Neuronal stem cell (in vitro differentiated cells): ENCODE measurements at regions not wholly inside any gene's neighbourhood (a gene's known extent, or its start where the extent isn't known, plus 50 kb on each side); places are given as distances from the start of the nearest gene placed in this dataset.
"Not testable (repeated sequence)": the region's sequence is repeated elsewhere in the genome, so short reads cannot be mapped to it uniquely, and the experiment has no call there.

Experiments used
- DNase-seq: peaks from one replicate; pipeline ENCODE4 v3.0.0-alpha.2; 2013; ENCODE audit warnings: low spot score
- H2AFZ ChIP-seq: one replicate; pipeline ENCODE4 v1.6.1; 2013; ENCODE audit warnings: mild to moderate bottlenecking, low read length, inconsistent platforms
- H2AK5ac ChIP-seq: 2 replicates; pipeline ENCODE4 v1.6.1; 2013; ENCODE audit warnings: low read depth, mild to moderate bottlenecking, inconsistent platforms, low read length, moderate library complexity, mixed read lengths
- H2BK120ac ChIP-seq: 2 replicates; pipeline ENCODE4 v1.6.1; 2013; ENCODE audit warnings: low read depth, mild to moderate bottlenecking, inconsistent platforms, low read length, moderate library complexity, mixed read lengths
- H2BK12ac ChIP-seq: one replicate; pipeline ENCODE4 v1.6.1; 2013; ENCODE audit warnings: low read length, inconsistent platforms
- H2BK15ac ChIP-seq: 2 replicates; pipeline ENCODE4 v1.6.1; 2013; ENCODE audit warnings: mild to moderate bottlenecking, low read length, inconsistent platforms, mixed read lengths
- H2BK5ac ChIP-seq: one replicate; pipeline ENCODE4 v1.6.1; 2013; ENCODE audit warnings: inconsistent platforms, mild to moderate bottlenecking, low read length, moderate library complexity
- H3K14ac ChIP-seq: one replicate; pipeline ENCODE4 v1.6.1; 2013; ENCODE audit warnings: low read length, inconsistent platforms
- H3K18ac ChIP-seq: 2 replicates; pipeline ENCODE4 v1.6.1; 2013; ENCODE audit warnings: low read length, inconsistent platforms
- H3K23ac ChIP-seq: 2 replicates; pipeline ENCODE4 v1.6.1; 2013; ENCODE audit warnings: low read depth, mild to moderate bottlenecking, mixed read lengths, low read length, inconsistent platforms; ENCODE audit not compliant: poor library complexity
- H3K27ac ChIP-seq: replicated peaks from 3 replicates; pipeline ENCODE4 v1.5.1; 2013; ENCODE audit warnings: low read length, inconsistent platforms
- H3K27me3 ChIP-seq, 3 experiments: 2 replicates each; pipeline ENCODE4 v1.6.1; 2013; ENCODE audit warnings: low read length in 3 of 3, mild to moderate bottlenecking in 2 of 3, inconsistent platforms in 1 of 3, low read depth in 1 of 3, mixed read lengths in 1 of 3, moderate library complexity in 1 of 3; ENCODE audit not compliant: control insufficient read depth in 3 of 3, insufficient read depth in 3 of 3
- H3K36me3 ChIP-seq, 2 donors: replicated peaks in 1 of 2; 2 replicates each; pipeline ENCODE4 v1.6.1; 2013; ENCODE audit warnings: low read length in 2 of 2; ENCODE audit not compliant: control insufficient read depth in 2 of 2, insufficient read depth in 2 of 2
- H3K4ac ChIP-seq: 2 replicates; pipeline ENCODE4 v1.6.1; 2013; ENCODE audit warnings: inconsistent platforms, mild to moderate bottlenecking, low read length, moderate library complexity
- H3K4me1 ChIP-seq, 2 donors: 1 replicate in 1 of 2; 2 replicates in 1 of 2; pipeline ENCODE4 v1.6.1; 2013; ENCODE audit warnings: low read length in 2 of 2, low read depth in 1 of 2; ENCODE audit not compliant: control insufficient read depth in 2 of 2, insufficient read depth in 1 of 2
- H3K4me2 ChIP-seq: one replicate; pipeline ENCODE4 v1.6.1; 2013; ENCODE audit warnings: mild to moderate bottlenecking, low read length, inconsistent platforms; ENCODE audit not compliant: insufficient read depth, poor library complexity, severe bottlenecking
- H3K4me3 ChIP-seq, 2 donors: 2 replicates each; pipeline ENCODE4 v1.5.1; 2013; ENCODE audit warnings: low read length in 2 of 2, mild to moderate bottlenecking in 2 of 2, inconsistent platforms in 1 of 2, moderate library complexity in 1 of 2
- H3K79me1 ChIP-seq: one replicate; pipeline ENCODE4 v1.6.1; 2013; ENCODE audit warnings: low read depth, mild to moderate bottlenecking, inconsistent platforms, low read length, moderate library complexity
- H3K9ac ChIP-seq: one replicate; pipeline ENCODE4 v1.6.1; 2013; ENCODE audit warnings: mild to moderate bottlenecking, low read depth, low read length, inconsistent platforms; ENCODE audit not compliant: poor library complexity
- H3K9me3 ChIP-seq, 2 donors: replicated peaks in 1 of 2; 2 replicates each; pipeline versions ENCODE3 to v1.6.1; 2013; ENCODE audit warnings: low read length in 2 of 2, mild to moderate bottlenecking in 2 of 2, inconsistent platforms in 1 of 2, low read depth in 1 of 2, mixed read lengths in 1 of 2, moderate library complexity in 1 of 2; ENCODE audit not compliant: control insufficient read depth in 2 of 2, insufficient read depth in 1 of 2
- H4K8ac ChIP-seq: one replicate; pipeline ENCODE4 v1.6.1; 2013; ENCODE audit warnings: low read depth, mild to moderate bottlenecking, inconsistent platforms, low read length, moderate library complexity
- H4K91ac ChIP-seq: one replicate; pipeline ENCODE4 v1.6.1; 2013; ENCODE audit warnings: low read length, low read depth, mild to moderate bottlenecking, inconsistent platforms; ENCODE audit not compliant: poor library complexity
- WGBS, 2 donors: extraction: QIAGEN DNeasy Blood & Tissue Kit; methylation state at CpG; one replicate each; pipeline ENCODE4 v1.1.7; 2013; ENCODE audit warnings: missing lambda C conversion rate in 2 of 2, mixed read lengths in 1 of 2; ENCODE audit not compliant: insufficient read length in 2 of 2, insufficient replicate concordance in 1 of 2; ENCODE audit errors: extremely low coverage in 2 of 2; 5-methylcytosine and 5-hydroxymethylcytosine counted together

DNA sequence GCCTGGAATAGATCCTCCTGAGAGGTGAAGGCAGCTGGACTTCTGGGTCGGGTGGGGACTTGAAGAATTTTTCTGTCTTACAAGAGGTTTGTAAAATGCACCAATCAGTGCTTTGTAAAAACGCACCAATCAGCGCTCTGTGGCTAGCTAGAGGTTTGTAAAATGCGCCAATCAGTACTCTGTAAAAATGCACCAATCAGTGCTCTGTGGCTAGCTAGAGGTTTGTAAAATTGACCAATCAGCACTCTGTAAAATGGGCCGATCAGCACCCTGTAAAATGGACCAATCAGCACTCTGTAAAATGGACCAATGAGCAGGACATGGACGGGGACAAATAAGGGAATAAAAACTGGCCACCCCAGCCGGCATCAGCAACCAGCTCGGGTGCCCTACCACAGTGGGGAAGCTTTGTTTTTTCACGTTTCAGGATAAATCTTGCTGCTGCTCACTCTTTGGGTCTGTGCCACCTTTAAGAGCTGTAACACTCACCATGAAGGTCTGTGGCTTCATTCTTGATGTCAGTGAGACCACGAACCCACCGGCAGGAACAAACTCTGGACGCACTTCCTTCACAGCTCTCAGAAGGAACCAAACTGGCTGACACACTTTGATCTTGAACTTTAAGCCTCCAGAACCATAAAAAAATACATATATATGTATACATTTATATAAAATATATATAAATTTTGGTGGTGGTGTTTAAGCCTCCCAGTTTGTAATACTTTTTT is 197.8 kb upstream of the SLCO3A1 start:
- H3K79me1 ChIP-seq, H4K91ac ChIP-seq, H2BK12ac ChIP-seq, H3K9ac ChIP-seq, H3K23ac ChIP-seq, H3K4me3 ChIP-seq, H3K27me3 ChIP-seq, H3K14ac ChIP-seq, H2AK5ac ChIP-seq, H2AFZ ChIP-seq, H4K8ac ChIP-seq, H3K36me3 ChIP-seq, H3K4ac ChIP-seq, H3K9me3 ChIP-seq, DNase-seq, H3K4me1 ChIP-seq, H2BK15ac ChIP-seq, H3K27ac ChIP-seq, H3K4me2 ChIP-seq, H3K18ac ChIP-seq, H2BK120ac ChIP-seq, H2BK5ac ChIP-seq: not testable (repeated sequence)
- no CpG with 5 or more reads among the region's 12 CpGs for WGBS, 2 donors

DNA sequence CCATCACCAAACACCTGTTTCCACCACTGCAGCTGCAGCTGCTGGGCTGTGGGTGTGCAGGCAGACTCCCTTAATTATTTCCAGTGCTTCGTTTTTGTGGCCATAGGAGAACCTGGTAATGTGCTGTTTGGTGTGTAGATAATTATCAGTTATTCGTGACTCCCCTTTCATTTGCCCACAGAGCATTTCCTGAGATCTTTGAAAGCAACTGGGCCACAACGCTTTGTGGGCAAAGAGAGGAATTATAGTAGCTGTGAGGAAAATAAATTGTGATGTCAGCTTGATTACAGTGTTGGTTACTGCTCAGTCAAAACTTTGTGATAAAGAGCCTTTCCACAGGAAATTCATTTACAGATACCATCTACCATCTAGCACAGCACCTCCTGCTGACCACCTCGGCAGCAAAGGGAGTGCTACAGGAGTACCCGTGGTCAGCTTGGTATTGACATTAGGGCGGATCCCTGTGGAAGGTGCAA is 193.3 kb upstream of the SLCO3A1 start:
- Histone ChIP-seq H3K4me1 (peaks cover 0 to 3% of the 10 kb centered on the region in 2 donors), H3K4me2 (no peak overlapping the region), H3K23ac (no peak overlapping the region), H2BK15ac (no peak overlapping the region), H3K4ac (no peak overlapping the region), H3K27ac (no peak overlapping the region), H3K9me3 (no peaks in the 10 kb centered on the region), H2BK5ac (no peak overlapping the region), H3K9ac (no peak overlapping the region), H2BK12ac (no peak overlapping the region), H2AK5ac (no peak overlapping the region), H4K91ac (no peak overlapping the region), H3K79me1 (no peaks in the 10 kb centered on the region), H3K36me3 (no peaks in the 10 kb centered on the region), H3K4me3 (no peak overlapping the region), H3K18ac (no peak overlapping the region), H4K8ac (no peak overlapping the region), H3K14ac (no peak overlapping the region), H2AFZ (no peak overlapping the region), H3K27me3 (no peaks in the 10 kb centered on the region), H2BK120ac (no peak overlapping the region)
- DNase-seq, result no peak
- WGBS, 2 donors, result no CpG with 5 or more reads among the region's 6 CpGs

DNA sequence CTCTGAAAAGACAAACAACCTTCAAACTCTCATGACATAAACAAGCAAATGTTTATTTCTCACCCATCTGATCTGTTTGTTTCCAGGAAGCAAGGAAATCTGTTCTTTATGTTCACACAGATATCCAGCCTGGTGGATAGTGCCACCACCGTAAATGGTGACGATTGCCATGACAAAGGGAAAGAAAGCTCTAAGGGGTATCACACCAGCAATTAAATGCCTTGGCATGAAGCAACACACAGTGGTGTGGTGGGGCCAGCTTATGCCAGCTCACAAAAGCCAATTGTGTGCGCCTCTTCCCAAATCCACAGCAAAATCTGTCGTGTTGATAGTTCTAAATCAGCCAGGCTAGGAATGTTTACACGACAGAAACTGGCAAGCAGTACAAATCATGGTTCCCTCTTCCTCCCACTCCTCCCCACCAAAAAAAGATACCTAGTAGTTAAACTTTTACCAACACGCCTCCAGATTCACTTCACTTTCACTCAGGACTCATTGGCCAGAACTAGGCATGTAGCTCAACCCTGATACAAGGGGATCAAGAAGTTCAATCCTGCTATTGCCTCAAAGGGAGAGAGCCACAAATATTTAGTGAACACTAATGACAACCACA is 189.2 kb upstream of the SLCO3A1 start:
- no peak overlapping the region for H3K4me3 ChIP-seq
- no peak overlapping the region for H3K23ac ChIP-seq
- H3K14ac ChIP-seq, result no peak overlapping the region
- H2BK120ac ChIP-seq, result no peak overlapping the region
- H2BK5ac ChIP-seq, result no peak overlapping the region
- no peak overlapping the region for H2BK15ac ChIP-seq
- no peak overlapping the region for H3K18ac ChIP-seq
- H4K91ac ChIP-seq, result no peak overlapping the region
- H3K27me3 ChIP-seq, result no peaks in the 10 kb centered on the region
- no peak overlapping the region for H4K8ac ChIP-seq
- no peak overlapping the region for H2BK12ac ChIP-seq
- H3K79me1 ChIP-seq, result no peaks in the 10 kb centered on the region
- H2AFZ ChIP-seq, result no peak overlapping the region
- no peak overlapping the region for H3K4ac ChIP-seq
- no peak overlapping the region for H3K9ac ChIP-seq
- H3K4me1 ChIP-seq, result peaks cover 0 to 3% of the 10 kb centered on the region in 2 donors
- H3K9me3 ChIP-seq, result no peaks in the 10 kb centered on the region
- H3K27ac ChIP-seq, result no peak overlapping the region
- WGBS, 2 donors, result no CpG with 5 or more reads among the region's 6 CpGs
- H3K36me3 ChIP-seq, result no peaks in the 10 kb centered on the region
- H3K4me2 ChIP-seq, result no peak overlapping the region
- no peak for DNase-seq
- H2AK5ac ChIP-seq, result no peak overlapping the region

DNA sequence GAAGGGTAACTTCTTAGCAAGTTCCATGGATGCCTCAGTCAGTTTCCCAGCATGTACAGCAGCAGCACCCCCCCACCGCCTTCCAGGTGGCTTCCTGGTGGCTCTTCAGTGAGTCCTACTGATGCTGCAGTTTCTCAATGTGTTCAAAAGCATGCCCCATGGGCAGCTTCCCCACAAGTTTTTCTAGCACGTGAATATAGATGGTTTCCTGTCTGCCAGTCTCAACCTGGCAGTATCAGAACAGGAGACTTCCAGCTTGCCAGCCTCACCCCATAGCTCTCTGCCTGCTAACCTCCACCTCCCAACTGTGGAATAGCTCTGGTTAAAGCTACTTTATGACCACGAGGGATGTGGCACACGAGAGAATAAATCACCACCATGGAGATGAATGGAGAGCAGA is 188.3 kb upstream of the SLCO3A1 start:
- Histone ChIP-seq H4K8ac (no peak overlapping the region), H3K27ac (no peak overlapping the region), H3K4me3 (no peak overlapping the region), H3K4me1 (peaks cover 0 to 3% of the 10 kb centered on the region in 2 donors), H3K4ac (no peak overlapping the region), H3K9ac (no peak overlapping the region), H2BK15ac (no peak overlapping the region), H3K9me3 (no peaks in the 10 kb centered on the region), H3K23ac (no peak overlapping the region), H2AFZ (no peak overlapping the region), H3K27me3 (no peaks in the 10 kb centered on the region), H3K18ac (no peak overlapping the region), H2BK120ac (no peak overlapping the region), H3K36me3 (no peaks in the 10 kb centered on the region), H2BK5ac (no peak overlapping the region), H3K79me1 (no peaks in the 10 kb centered on the region), H3K4me2 (no peak overlapping the region), H4K91ac (no peak overlapping the region), H3K14ac (no peak overlapping the region), H2AK5ac (no peak overlapping the region), H2BK12ac (no peak overlapping the region)
- DNase-seq, result no peak
- WGBS, 2 donors, result no CpG with 5 or more reads among the region's 4 CpGs
